OCI-LY3 (cell line): ENCODE measurements at regions not wholly inside any gene's neighbourhood (a gene's known extent, or its start where the extent isn't known, plus 50 kb on each side); places are given as distances from the start of the nearest gene placed in this dataset.
A peak's percentile ranks its signal among the peaks of the same experiment; 100 is the strongest.

Experiments used
- H2AFZ ChIP-seq: fragments of 200-600, 300-600 bp; shearing (Covaris generic); 2 replicates; pipeline ENCODE4 v1.6.0; 2014; ENCODE audit warnings: antibody characterized with exemption, low read depth, low read length
- H3K27ac ChIP-seq: fragments of 200-600, 300-600 bp; sonication (generic); 2 replicates; pipeline ENCODE4 v1.5.1; 2014; ENCODE audit warnings: mild to moderate bottlenecking, low read length, moderate library complexity, mixed read lengths
- H3K27me3 ChIP-seq: fragments of 200-600, 300-600 bp; sonication (generic); 2 replicates; pipeline ENCODE4 v1.6.1; 2014; ENCODE audit warnings: low read depth, low read length, mixed read lengths
- H3K36me3 ChIP-seq: fragments of 200-600, 300-600 bp; sonication (generic); replicated peaks from 2 replicates; pipeline ENCODE3; 2014; ENCODE audit warnings: low read depth, low read length, mixed read lengths
- H3K4me1 ChIP-seq: fragments of 300-600, 200-600 bp; sonication (generic); 2 replicates; pipeline ENCODE4 v1.6.1; 2014; ENCODE audit warnings: low read length, mixed read lengths
- H3K4me2 ChIP-seq: fragments of 200-600, 300-600 bp; sonication (generic); 2 replicates; pipeline ENCODE4 v1.6.1; 2014; ENCODE audit warnings: low read length, mixed read lengths
- H3K4me3 ChIP-seq: fragments of 300-600, 200-600 bp; sonication (generic); 2 replicates; pipeline ENCODE4 v1.5.1; 2014; ENCODE audit warnings: antibody characterized with exemption, mild to moderate bottlenecking, low read length, moderate library complexity
- H3K79me2 ChIP-seq: fragments of 300-600, 200-600 bp; shearing (Covaris generic); 2 replicates; pipeline ENCODE4 v1.6.1; 2014; ENCODE audit warnings: mild to moderate bottlenecking, low read length, mixed read lengths
- H3K9ac ChIP-seq: fragments of 300-600, 200-600 bp; shearing (Covaris generic); 2 replicates; pipeline ENCODE4 v1.6.0; 2014; ENCODE audit warnings: mild to moderate bottlenecking, low read length, moderate library complexity
- H3K9me3 ChIP-seq: fragments of 200-600, 300-600 bp; shearing (Covaris generic); 2 replicates; pipeline ENCODE4 v1.6.1; 2014; ENCODE audit warnings: low read length, mixed read lengths; ENCODE audit not compliant: insufficient read depth
- H4K20me1 ChIP-seq: fragments of 200-600, 300-600 bp; sonication (generic); 2 replicates; pipeline ENCODE4 v1.6.1; 2016; ENCODE audit warnings: low read length, mixed read lengths; ENCODE audit not compliant: insufficient read depth
- EZH2phosphoT487 ChIP-seq: fragments of 200-600 bp; shearing (Covaris generic); IDR thresholded peaks from 2 replicates; pipeline ENCODE4 v1.6.1; 2018; ENCODE audit warnings: antibody characterized with exemption, mixed run types, low read depth
- TF ChIP-seq, protein P1 (sequence below): fragments of 200-600, 300-600 bp; sonication (generic); IDR thresholded peaks from 2 replicates; pipeline ENCODE4 v1.5.1; 2014; ENCODE audit warnings: antibody characterized with exemption, low read length, low read depth

DNA sequence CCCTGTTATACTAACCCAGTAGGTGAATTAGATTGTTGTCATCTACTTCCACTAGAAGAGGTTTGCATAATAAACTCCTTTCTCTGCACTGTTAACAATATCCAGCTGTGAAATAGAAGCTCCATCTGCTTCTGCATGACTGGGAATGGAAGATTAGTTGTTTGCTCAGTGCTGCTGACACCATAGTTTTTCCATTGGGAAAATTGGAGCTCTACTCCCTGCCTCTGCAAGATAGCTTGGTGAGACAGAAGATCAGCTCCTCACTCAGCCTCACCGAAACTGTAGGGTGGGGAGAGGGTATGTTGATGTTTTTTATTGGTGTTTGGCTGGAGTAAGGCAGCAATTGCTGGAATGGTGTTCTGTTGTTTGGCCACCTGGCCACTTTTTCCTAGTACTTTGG is 331.6 kb upstream of the ADAMTS5 start:
- Histone ChIP-seq H3K4me3 (no peak overlapping the region), H3K4me2 (no peak overlapping the region), H3K36me3 (no peaks in the 10 kb centered on the region), H3K9ac (no peak overlapping the region), H3K79me2 (no peaks in the 10 kb centered on the region), H2AFZ (no peak overlapping the region), H3K27ac (no peak overlapping the region), H3K4me1 (no peaks in the 10 kb centered on the region), H3K27me3 (no peaks in the 10 kb centered on the region), H4K20me1 (no peaks in the 10 kb centered on the region), H3K9me3 (no peaks in the 10 kb centered on the region)
- no peak for TF ChIP-seq EZH2phosphoT487
- TF ChIP-seq, protein P1, sequence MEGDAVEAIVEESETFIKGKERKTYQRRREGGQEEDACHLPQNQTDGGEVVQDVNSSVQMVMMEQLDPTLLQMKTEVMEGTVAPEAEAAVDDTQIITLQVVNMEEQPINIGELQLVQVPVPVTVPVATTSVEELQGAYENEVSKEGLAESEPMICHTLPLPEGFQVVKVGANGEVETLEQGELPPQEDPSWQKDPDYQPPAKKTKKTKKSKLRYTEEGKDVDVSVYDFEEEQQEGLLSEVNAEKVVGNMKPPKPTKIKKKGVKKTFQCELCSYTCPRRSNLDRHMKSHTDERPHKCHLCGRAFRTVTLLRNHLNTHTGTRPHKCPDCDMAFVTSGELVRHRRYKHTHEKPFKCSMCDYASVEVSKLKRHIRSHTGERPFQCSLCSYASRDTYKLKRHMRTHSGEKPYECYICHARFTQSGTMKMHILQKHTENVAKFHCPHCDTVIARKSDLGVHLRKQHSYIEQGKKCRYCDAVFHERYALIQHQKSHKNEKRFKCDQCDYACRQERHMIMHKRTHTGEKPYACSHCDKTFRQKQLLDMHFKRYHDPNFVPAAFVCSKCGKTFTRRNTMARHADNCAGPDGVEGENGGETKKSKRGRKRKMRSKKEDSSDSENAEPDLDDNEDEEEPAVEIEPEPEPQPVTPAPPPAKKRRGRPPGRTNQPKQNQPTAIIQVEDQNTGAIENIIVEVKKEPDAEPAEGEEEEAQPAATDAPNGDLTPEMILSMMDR, result no peak

DNA sequence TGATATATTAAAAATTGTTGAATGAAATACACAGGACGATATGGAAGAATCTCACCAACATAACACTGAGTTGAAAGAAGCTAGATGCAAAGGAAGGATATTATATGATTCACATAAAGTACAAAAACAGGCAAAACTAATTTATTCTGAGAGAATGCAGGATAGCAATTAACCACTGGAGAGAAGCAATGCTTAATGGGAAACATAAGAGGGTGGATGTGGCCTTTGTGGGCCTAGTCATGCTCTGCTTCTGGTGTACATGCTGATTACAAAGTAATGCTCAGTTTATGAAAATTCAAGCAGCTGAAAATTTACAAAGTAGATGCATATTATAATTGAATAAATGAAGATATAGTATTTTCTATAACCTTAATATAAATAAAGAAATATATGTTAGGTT is 326.4 kb upstream of the ADAMTS5 start:
- no peaks in the 10 kb centered on the region for H3K79me2 ChIP-seq
- H3K4me1 ChIP-seq, result no peaks in the 10 kb centered on the region
- no peak overlapping the region for H2AFZ ChIP-seq
- no peak overlapping the region for H3K9ac ChIP-seq
- H4K20me1 ChIP-seq, result no peaks in the 10 kb centered on the region
- H3K4me3 ChIP-seq, result no peak overlapping the region
- no peak overlapping the region for H3K4me2 ChIP-seq
- H3K27ac ChIP-seq, result no peak overlapping the region
- TF ChIP-seq, protein P1, result no peak
- TF ChIP-seq EZH2phosphoT487, result no peak
- no peaks in the 10 kb centered on the region for H3K27me3 ChIP-seq
- H3K9me3 ChIP-seq, result no peaks in the 10 kb centered on the region
- H3K36me3 ChIP-seq, result no peaks in the 10 kb centered on the region

DNA sequence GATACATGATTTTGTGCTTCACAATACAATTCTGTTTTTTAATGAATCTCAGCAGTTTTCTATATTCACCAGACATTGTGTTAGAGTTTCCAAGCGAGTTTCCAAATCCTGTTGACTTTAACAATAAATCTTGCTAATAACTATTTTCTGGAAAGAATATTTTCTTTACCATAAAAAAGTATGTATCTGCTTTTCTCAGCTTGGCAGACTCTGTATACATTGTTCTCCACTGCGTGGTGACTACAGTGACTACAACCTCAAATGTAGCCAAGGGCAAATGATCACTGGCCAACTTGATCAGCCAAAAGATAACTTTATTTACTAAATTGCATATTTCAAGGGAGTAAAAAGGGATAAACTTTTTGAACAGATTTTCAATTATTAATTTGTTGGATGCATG is 325.9 kb upstream of the ADAMTS5 start:
- no peaks in the 10 kb centered on the region for H3K4me1 ChIP-seq
- H3K9ac ChIP-seq, result no peak overlapping the region
- H3K9me3 ChIP-seq, result no peaks in the 10 kb centered on the region
- no peaks in the 10 kb centered on the region for H3K79me2 ChIP-seq
- H3K27ac ChIP-seq, result no peak overlapping the region
- no peaks in the 10 kb centered on the region for H3K27me3 ChIP-seq
- H2AFZ ChIP-seq, result no peak overlapping the region
- no peak overlapping the region for H3K4me2 ChIP-seq
- H3K4me3 ChIP-seq, result no peak overlapping the region
- H4K20me1 ChIP-seq, result no peaks in the 10 kb centered on the region
- no peaks in the 10 kb centered on the region for H3K36me3 ChIP-seq
- TF ChIP-seq EZH2phosphoT487, result no peak
- TF ChIP-seq, protein P1, result no peak

DNA sequence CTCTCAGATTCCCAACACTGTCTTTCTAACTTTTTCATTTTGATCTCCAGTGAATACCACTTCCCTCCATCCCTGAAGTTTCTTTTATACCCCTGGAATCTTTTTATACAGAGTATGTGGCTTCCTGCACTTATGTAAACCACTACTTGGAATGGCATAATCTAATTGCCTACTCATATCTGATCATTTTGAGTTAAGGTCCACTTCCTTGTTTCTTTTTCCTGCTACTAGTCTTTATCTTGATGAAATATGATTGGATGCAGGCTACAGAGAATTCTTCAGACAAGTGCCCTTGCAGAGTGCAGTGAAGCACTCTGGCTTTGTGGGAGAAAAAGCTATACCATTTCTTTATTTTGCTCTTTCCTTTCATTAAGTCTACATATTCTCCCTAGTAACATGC is 325.3 kb upstream of the ADAMTS5 start:
- no peak overlapping the region for H3K4me3 ChIP-seq
- no peaks in the 10 kb centered on the region for H3K36me3 ChIP-seq
- H3K4me2 ChIP-seq, result no peak overlapping the region
- TF ChIP-seq, protein P1, result no peak
- no peak for TF ChIP-seq EZH2phosphoT487
- H4K20me1 ChIP-seq, result no peaks in the 10 kb centered on the region
- no peaks in the 10 kb centered on the region for H3K27me3 ChIP-seq
- H2AFZ ChIP-seq, result peak overlapping the region; percentile 11; the same call in 1 of the 2 replicates
- H3K9ac ChIP-seq, result no peak overlapping the region
- H3K9me3 ChIP-seq, result no peaks in the 10 kb centered on the region
- no peak overlapping the region for H3K27ac ChIP-seq
- H3K79me2 ChIP-seq, result no peaks in the 10 kb centered on the region
- H3K4me1 ChIP-seq, result no peaks in the 10 kb centered on the region
